Neuronal stem cell (in vitro differentiated cells): ENCODE measurements at regions not wholly inside any gene's neighbourhood (a gene's known extent, or its start where the extent isn't known, plus 50 kb on each side); places are given as distances from the start of the nearest gene placed in this dataset. TPM values are rescaled to one million over a fixed set of nuclear protein-coding genes. Genes with fewer than 3 reads are reported as not detected.

Source experiments
- small RNA-seq: library from polyadenylated mRNA; stranded (forward); fragments of <200 nt; extraction: miRNeasy Mini kit (QIAGEN cat#:217004); gene quantifications from one replicate; pipeline ENCODE3, GENCODE V24; 2013; ENCODE audit not compliant: insufficient read depth

Small RNA genes in the stretch of these regions (small RNA-seq; reads per million reads assigned to genes)
- 3.9 reads per million, percentile 6 among the genes with 10 or more reads in this experiment for gene RF00406
- not detected for gene RNU6-1277P
